AG04450 (cell line): ENCODE measurements at regions not wholly inside any gene's neighbourhood (a gene's known extent, or its start where the extent isn't known, plus 50 kb on each side); places are given as distances from the start of the nearest gene placed in this dataset.

Source experiments
- CTCF ChIA-PET: fragments of 300-600, 350-600 bp; formaldehyde crosslinking; extraction: SDS; loops from one replicate; lab custom pipeline; 2022; ENCODE audit warnings: antibody characterized with exemption, inconsistent platforms; lab: Charles Lee
- POLR2A ChIA-PET: fragments of 350-600 bp; formaldehyde crosslinking; extraction: SDS; loops from one replicate; lab custom pipeline; 2021; ENCODE audit warnings: antibody characterized with exemption, inconsistent platforms; lab: Yijun Ruan, JAX
- DNase-seq: peaks from one replicate; pipeline ENCODE4 v3.0.0-alpha.2; 2011; ENCODE audit warnings: low read depth, low spot score
- H3K27ac ChIP-seq: one replicate; pipeline ENCODE4 v1.5.1; 2012; ENCODE audit warnings: low read depth, low read length, control low read depth
- H3K27me3 ChIP-seq: one replicate; pipeline ENCODE4 v1.6.0; 2012; ENCODE audit warnings: low read length; ENCODE audit not compliant: control insufficient read depth, insufficient read depth
- H3K4me3 ChIP-seq: 2 replicates; pipeline ENCODE4 v1.5.1; 2011; ENCODE audit warnings: mild to moderate bottlenecking, low read depth, low read length, control low read depth
- H3K9me3 ChIP-seq: 2 replicates; pipeline ENCODE4 v1.5.1; 2012; ENCODE audit warnings: low read length; ENCODE audit not compliant: control insufficient read depth, insufficient read depth
- CTCF ChIP-seq: IDR thresholded peaks from 2 replicates; pipeline ENCODE4 v1.5.1; 2011; ENCODE audit warnings: low read depth, low read length, control low read depth, inconsistent platforms

DNA sequence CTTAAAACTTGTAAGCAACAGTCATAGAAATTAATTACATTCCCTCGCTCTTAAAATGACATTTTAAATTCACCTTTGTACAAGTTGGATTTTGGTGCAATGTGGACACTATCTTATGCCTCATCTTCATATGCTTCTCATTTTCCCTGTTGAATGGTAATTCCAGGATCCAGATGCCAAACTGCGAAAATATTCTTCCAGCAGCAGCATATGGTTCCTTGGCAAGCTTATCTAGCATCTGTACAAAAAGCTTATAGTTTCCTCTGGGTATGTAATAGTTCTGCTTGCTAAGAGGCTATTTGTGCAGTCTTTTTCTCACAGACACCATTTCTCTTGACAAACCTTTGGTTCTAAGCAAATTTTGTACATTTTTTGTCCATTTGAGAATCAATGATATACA, 2079.7 kb upstream of the AGA start:
- no peaks in the 10 kb centered on the region for H3K9me3 ChIP-seq
- no peak for DNase-seq
- H3K27me3 ChIP-seq, result no peaks in the 10 kb centered on the region
- H3K27ac ChIP-seq, result no peak overlapping the region
- POLR2A ChIA-PET, result no interaction called here
- CTCF ChIA-PET, result no interaction called here
- H3K4me3 ChIP-seq, result no peak overlapping the region
- no peak for TF ChIP-seq CTCF

GRCh38 chr4:179530958-179531357, 2088.7 kb upstream of the AGA start:
- no peak for TF ChIP-seq CTCF

DNA sequence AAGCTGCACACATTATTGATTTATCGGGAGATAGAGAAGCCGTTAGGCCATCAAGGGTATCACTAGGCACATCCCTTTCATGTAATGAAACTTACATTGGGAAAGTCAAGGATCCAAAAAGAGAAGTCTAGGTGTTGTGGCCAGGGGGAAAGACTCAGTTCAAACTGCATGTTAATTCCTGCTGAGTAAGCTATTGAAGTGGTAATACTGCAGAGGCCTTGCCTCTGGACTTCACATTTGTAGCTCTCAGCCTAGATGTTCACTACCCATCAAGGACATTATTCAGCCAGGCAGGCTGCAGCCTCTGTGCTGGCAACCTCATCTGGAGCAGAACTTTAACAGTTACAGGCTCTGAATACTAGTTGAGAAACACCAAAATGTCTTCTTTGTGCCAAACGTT, 2094.5 kb upstream of the AGA start:
- DNase-seq, result no peak
- Histone ChIP-seq H3K4me3 (no peak overlapping the region), H3K27ac (no peak overlapping the region), H3K27me3 (no peaks in the 10 kb centered on the region), H3K9me3 (no peaks in the 10 kb centered on the region)
- POLR2A ChIA-PET, result no interaction called here
- TF ChIP-seq CTCF, result no peak
- CTCF ChIA-PET, result no interaction called here

More at GRCh38 chr4:179530958-179531357, 2088.7 kb upstream of the AGA start:
- POLR2A ChIA-PET, result no interaction called here
- CTCF ChIA-PET, result no interaction called here
- Histone ChIP-seq H3K4me3 (no peak overlapping the region), H3K27ac (no peak overlapping the region), H3K27me3 (no peaks in the 10 kb centered on the region), H3K9me3 (no peaks in the 10 kb centered on the region)
- DNase-seq, result no peak

GRCh38 chr4:179539641-179540040, 2097.4 kb upstream of the AGA start:
- ChIA-PET CTCF (no interaction called here), POLR2A (no interaction called here)
- Histone ChIP-seq H3K27ac (no peak overlapping the region), H3K4me3 (no peak overlapping the region), H3K9me3 (no peaks in the 10 kb centered on the region), H3K27me3 (no peaks in the 10 kb centered on the region)
- DNase-seq, result no peak
- no peak for TF ChIP-seq CTCF

GRCh38 chr4:179543771-179544170, 2101.5 kb upstream of the AGA start:
- Histone ChIP-seq H3K27ac (no peak overlapping the region), H3K4me3 (no peak overlapping the region), H3K27me3 (no peaks in the 10 kb centered on the region), H3K9me3 (no peaks in the 10 kb centered on the region)
- ChIA-PET CTCF (no interaction called here), POLR2A (no interaction called here)
- no peak for DNase-seq
- TF ChIP-seq CTCF, result no peak
